Chondrocyte (in vitro differentiated cells): ENCODE measurements at regions not wholly inside any gene's neighbourhood (a gene's known extent, or its start where the extent isn't known, plus 50 kb on each side); places are given as distances from the start of the nearest gene placed in this dataset.
"Not testable (repeated sequence)": the region's sequence is repeated elsewhere in the genome, so short reads cannot be mapped to it uniquely, and the experiment has no call there.

Source experiments
- DNase-seq: peaks from one replicate; pipeline ENCODE4 v3.0.0; 2021; ENCODE audit warnings: mixed read lengths, low spot score
- H3K27ac Mint-ChIP-seq: one replicate; pipeline ENCODE4 v1.8.0; 2021; ENCODE audit warnings: mild to moderate bottlenecking, moderate library complexity, mixed read lengths; ENCODE audit not compliant: unreplicated experiment
- H3K27me3 Mint-ChIP-seq: 2 replicates; pipeline ENCODE4 v1.8.0; 2021; ENCODE audit warnings: low read depth, mixed read lengths
- H3K36me3 Mint-ChIP-seq: 2 replicates; pipeline ENCODE4 v1.8.0; 2021; ENCODE audit warnings: low read depth, mixed read lengths
- H3K4me1 Mint-ChIP-seq: 2 replicates; pipeline ENCODE4 v1.8.0; 2021; ENCODE audit warnings: low read depth, mild to moderate bottlenecking, mixed read lengths
- H3K4me3 Mint-ChIP-seq: one replicate; pipeline ENCODE4 v1.8.0; 2021; ENCODE audit warnings: mild to moderate bottlenecking, moderate library complexity, mixed read lengths; ENCODE audit not compliant: unreplicated experiment
- H3K9me3 Mint-ChIP-seq: 2 replicates; pipeline ENCODE4 v1.8.0; 2021; ENCODE audit warnings: low read depth, mixed read lengths
- TF ChIP-seq, protein P1 (sequence below): fragments of 200-600 bp; sonication (generic); IDR thresholded peaks from 2 replicates; pipeline ENCODE4 v1.5.0; 2021; ENCODE audit warnings: antibody characterized with exemption, mild to moderate bottlenecking, moderate library complexity

DNA sequence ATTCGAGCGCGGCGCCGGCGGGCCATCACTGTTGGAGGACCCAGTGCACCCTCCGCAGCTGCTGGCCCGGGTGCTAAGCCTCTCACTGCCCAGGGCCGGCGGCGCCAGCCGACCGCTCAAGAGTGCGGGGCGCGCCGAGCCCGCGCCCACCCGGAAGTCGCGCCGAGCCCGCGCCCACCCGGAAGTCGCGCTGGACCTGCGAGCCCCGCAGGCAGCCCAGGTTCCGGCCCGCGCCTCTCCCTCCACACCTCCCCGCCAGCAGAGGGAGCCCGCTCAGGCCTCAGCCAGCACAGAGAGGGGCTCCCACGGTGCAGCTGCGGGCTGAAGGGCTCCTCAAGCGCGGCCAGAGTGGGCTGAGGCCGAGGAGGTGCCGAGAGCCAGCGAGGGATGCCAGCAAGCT, 170.8 kb downstream of the GTF2H2C_2 start:
- not testable (repeated sequence) for H3K9me3 Mint-ChIP-seq, H3K27me3 Mint-ChIP-seq, H3K4me3 Mint-ChIP-seq, H3K27ac Mint-ChIP-seq, H3K36me3 Mint-ChIP-seq, H3K4me1 Mint-ChIP-seq
- TF ChIP-seq, protein P1, sequence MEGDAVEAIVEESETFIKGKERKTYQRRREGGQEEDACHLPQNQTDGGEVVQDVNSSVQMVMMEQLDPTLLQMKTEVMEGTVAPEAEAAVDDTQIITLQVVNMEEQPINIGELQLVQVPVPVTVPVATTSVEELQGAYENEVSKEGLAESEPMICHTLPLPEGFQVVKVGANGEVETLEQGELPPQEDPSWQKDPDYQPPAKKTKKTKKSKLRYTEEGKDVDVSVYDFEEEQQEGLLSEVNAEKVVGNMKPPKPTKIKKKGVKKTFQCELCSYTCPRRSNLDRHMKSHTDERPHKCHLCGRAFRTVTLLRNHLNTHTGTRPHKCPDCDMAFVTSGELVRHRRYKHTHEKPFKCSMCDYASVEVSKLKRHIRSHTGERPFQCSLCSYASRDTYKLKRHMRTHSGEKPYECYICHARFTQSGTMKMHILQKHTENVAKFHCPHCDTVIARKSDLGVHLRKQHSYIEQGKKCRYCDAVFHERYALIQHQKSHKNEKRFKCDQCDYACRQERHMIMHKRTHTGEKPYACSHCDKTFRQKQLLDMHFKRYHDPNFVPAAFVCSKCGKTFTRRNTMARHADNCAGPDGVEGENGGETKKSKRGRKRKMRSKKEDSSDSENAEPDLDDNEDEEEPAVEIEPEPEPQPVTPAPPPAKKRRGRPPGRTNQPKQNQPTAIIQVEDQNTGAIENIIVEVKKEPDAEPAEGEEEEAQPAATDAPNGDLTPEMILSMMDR, result peak; percentile 52
- peak; percentile 32 for DNase-seq
